Activated CD8-positive, alpha-beta memory T cell treated with anti-CD3 and anti-CD28 coated beads for 4 hours (primary cell): ENCODE measurements at regions not wholly inside any gene's neighbourhood (a gene's known extent, or its start where the extent isn't known, plus 50 kb on each side); places are given as distances from the start of the nearest gene placed in this dataset.

ENCODE experiments used
- DNase-seq, 2 donors: peaks; one replicate each; pipeline ENCODE4 v3.0.0-alpha.2; 2020; ENCODE audit warnings: low read depth in 2 of 2

DNA sequence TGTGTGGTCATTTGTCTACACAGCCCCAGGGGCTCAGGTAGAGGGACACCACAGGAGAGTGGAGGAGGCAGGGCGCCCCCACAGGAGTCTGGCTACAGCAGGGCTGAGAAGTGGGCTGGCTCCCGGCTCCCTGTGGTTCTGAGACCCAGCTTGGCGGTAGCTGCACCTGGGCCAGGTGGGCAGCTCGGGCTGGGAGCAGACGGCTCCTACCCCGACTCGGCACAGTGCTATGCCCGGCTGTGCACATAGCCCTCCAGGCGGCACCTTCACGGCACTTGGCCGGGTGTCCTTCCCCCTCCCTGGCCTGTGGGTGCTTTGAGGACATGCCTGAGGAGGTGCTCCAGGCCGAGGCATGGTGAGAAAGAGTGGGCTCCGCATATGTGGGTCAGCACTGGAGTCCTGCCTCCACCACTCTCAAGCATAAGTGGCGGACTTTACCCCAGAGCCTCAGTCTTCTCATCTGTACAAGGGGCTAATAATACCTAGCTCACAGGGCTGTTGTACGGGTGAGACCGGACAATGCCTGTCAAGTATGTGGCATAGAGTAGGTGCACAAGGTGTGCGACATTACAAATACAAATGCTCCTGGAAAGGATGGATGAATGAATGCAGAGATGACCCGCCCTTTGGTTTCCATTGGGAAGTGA, 50.1 kb upstream of the JPH3 start:
- DNase-seq: no peak

DNA sequence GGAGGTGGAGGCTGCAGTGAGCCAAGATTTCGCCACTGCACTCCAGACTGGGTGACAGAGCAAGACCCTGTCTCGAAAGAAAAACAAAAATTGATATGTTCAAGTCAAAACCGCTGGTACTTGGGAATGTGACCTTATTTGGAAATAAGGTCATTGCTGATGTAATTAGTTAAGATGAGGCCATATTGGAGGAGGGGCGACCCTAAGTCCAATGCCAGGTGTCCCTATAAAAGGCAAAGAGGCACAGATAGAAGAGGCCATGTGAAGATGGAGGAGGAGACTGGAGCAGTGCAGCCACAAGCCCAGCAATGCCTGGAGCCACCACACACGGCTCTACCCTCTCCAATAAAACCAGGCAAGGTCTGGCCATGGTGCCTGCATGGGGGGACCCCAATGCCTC, 50.8 kb upstream of the JPH3 start:
- no peak for DNase-seq

DNA sequence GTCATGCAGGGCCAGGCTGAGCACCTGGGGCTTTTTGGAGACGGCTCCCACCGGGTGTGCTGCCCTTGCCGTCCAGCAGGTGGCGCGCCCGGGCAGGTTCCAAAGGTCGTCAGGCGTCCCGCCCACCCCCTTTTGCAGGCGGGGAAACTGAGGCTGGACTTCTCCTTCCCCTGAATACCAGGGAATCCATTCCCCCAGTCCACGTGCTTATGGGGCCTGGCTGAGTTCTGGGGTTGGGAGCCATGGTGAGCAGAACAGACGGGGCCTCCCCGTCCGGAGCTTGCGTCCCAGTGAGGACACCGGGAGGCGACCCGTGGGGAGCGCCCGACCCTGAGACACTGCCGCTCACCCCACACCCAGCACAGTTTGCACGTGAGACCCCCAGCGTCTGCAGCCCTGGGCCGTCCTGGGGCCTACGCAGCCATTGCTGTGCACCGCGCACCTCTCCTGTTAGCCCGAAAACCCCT, 51.8 kb upstream of the JPH3 start:
- DNase-seq: peak; percentile 16 to 36

DNA sequence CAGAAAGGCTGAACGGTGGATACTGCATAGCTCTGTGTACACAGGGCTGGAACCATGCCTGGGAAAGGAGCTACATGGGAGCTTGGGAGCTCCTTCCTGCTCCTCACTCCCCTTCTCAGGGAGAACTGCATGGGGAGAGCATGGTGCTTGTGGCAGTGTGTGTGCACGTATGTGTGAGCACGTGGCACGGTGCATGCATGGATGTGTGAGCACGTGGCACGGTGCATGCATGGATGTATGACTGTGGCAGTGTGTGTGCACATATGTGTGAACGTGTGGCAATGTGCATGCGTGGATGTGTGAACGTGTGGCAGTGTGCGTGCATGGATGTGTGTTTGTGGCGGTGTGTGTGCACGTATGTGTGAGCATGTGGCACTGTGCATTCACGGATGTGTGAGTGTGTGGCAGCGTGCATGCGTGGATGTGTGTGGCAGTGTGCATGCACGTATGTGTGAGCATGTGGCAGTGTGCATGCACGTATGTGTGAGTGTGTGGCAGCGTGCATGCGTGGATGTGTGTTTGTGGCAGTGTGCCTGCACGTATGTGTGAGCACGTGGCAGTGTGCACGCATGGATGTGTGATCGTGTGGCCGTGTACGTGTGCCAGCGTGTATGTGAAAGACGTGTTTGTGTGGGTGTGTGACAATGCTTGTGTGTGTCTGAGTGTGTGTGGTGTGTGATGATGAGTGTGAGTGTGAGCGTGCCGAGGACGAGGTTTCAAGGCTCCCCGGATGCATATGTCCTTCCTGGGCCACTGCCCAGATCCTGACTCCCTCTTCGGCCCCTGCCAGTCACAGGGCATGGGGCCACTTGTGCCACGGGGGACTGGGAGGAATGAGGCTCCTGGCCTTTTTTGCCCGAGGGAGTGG, 52.4 kb upstream of the JPH3 start:
- DNase-seq: no peak

DNA sequence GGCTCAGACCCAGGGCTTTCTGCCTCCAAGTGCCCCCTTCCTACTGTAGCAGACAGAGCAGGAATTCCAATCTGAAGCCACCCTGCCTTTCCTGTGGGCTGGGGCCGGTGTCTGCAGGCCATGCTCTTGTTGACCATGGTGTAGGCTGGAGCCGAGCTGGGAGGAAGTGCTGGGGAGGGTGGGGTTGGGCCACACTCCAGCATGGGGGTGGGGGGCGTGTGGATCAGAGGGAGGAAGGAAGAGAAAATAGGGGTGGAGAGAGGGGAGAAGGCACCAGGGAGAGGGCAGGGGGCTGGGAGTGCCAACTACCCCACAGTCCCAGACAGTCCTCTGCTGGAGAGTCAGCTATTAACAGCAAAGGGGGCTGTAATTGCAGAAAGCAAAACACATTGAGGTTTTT, 54.3 kb upstream of the JPH3 start:
- no peak for DNase-seq

DNA sequence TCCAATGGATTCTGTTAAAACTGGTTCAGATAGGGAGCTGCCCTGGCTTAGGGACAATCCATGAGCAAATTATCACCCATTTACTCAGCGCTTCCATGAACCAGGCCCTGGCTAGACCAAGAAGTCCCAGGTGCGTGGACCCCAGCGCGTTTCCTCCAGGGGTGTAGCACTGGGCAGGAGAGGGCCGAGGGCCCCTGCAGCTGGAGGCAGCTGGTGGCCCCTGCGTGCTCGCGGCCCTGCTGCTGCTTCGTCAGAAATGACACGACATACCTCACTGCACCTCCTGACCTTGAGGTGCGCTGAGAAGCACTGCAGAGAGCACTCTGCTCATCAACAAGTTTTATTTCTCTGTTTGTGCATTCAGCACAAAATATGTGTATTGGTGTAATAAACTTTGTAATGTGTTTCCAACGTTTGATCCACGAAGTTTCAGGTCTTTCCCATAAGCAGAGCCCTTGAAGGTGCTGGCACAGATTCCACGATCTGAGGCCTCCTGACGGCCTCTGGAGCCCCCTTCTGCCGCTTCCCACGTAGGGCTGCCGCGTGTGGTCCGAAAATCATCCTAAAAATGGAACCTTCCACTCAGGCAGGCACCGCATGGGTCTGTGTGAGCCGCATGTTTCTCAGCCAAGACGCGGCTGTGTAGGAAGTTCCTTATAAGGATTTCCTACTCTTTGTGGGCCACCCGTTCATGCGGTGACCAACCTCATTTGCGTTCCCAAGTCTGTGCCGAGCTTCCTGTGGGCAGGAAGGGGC, 50.8 kb upstream of the ZCCHC14 start:
- DNase-seq: no peak

DNA sequence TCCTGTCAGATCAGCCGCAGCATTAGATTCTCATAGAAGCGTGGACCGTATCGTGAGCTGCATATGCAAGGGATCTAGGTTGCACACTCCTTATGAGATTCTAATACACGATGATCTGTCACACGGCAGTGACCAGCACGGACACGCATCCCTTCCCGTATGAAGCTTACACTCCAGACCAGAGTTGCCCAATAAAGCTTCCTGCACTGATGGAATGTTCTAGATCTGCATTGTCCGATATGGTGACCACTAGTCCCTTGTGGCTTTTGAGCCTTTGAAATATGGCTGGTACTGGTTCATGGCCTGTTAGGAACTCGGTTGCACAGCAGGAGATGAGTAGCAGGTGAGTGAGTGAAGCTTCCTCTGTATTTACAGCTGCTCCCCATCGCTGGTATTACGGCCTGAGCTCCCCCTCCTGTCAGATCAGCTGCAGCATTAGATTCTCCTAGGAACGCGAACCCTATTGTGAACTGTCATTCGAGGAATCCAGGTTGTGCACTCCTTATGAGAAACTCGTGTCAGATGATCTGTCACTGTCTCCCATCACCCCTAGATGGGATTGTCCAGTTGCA, 49.8 kb upstream of the ZCCHC14 start:
- DNase-seq: no peak
